Posterior cingulate gyrus (tissue), 11 donors: ENCODE measurements at regions not wholly inside any gene's neighbourhood (a gene's known extent, or its start where the extent isn't known, plus 50 kb on each side); places are given as distances from the start of the nearest gene placed in this dataset.

Experiments
- DNase-seq, 10 donors: peaks; one replicate each; pipeline versions ENCODE4 v3.0.0 to v3.0.0-alpha.2; 2020 to 2021; ENCODE audit warnings: mixed read lengths in 3 of 10
- intact Hi-C: fragments of 100-400 bp; cut with DNase I; formaldehyde crosslinking; loops from one replicate; pipeline ENCODE4 v1.15.1; 2023

- no peak for DNase-seq
- intact Hi-C loops, result no loop called here
Observed at GRCh38 chr1:184141361-184141880, 89.9 kb downstream of the TSEN15 start.

- peak in 6 of 10 donors; percentile 26 to 82 (median 38) for DNase-seq
- intact Hi-C loops, result no loop called here
Observed at GRCh38 chr1:184143449-184143848, 91.9 kb downstream of the TSEN15 start.

- intact Hi-C loops, result no loop called here
- peak in 3 of 10 donors; percentile 11 to 78 (median 67) for DNase-seq
Observed at GRCh38 chr1:184145083-184145482, 93.6 kb downstream of the TSEN15 start.

- intact Hi-C loops, result no loop called here
- peak in 4 of 10 donors; percentile 12 to 85 (median 46) for DNase-seq
Observed at GRCh38 chr1:184146202-184146601, 94.7 kb downstream of the TSEN15 start.

- DNase-seq, result peak in 4 of 10 donors; percentile 15 to 81 (median 36)
- intact Hi-C loops, result no loop called here
Observed at GRCh38 chr1:184150776-184151531, 99.4 kb downstream of the TSEN15 start.

GRCh38 chr1:184152434-184152898 lies 100.9 kb downstream of the TSEN15 start:
- DNase-seq, result peak in 1 of 10 donors; percentile 62
- intact Hi-C loops, result no loop called here

GRCh38 chr1:184152974-184153373 lies 101.4 kb downstream of the TSEN15 start:
- intact Hi-C loops, result no loop called here
- DNase-seq, result no peak

- intact Hi-C loops, result no loop called here
- no peak for DNase-seq
Observed at GRCh38 chr1:184153731-184154130, 102.2 kb downstream of the TSEN15 start.

GRCh38 chr1:184156521-184157393 lies 105.2 kb downstream of the TSEN15 start:
- intact Hi-C loops, result no loop called here
- DNase-seq, result no peak

- intact Hi-C loops, result no loop called here
- DNase-seq, result no peak
Observed at GRCh38 chr1:184157394-184157742, 105.8 kb downstream of the TSEN15 start.

- intact Hi-C loops, result no loop called here
- no peak for DNase-seq
Observed at GRCh38 chr1:184158896-184159681, 107.6 kb downstream of the TSEN15 start.

- intact Hi-C loops, result no loop called here
Observed at GRCh38 chr1:184160236-184160635, 108.7 kb downstream of the TSEN15 start.

GRCh38 chr1:184161071-184161698 lies 109.7 kb downstream of the TSEN15 start:
- intact Hi-C loops, result no loop called here
- DNase-seq, result no peak

More at GRCh38 chr1:184160236-184160635, 108.7 kb downstream of the TSEN15 start:
- no peak for DNase-seq

GRCh38 chr1:184162281-184162680 lies 110.8 kb downstream of the TSEN15 start:
- no peak for DNase-seq
- intact Hi-C loops, result no loop called here

- no peak for DNase-seq
- intact Hi-C loops, result no loop called here
Observed at GRCh38 chr1:184163674-184164465, 112.3 kb downstream of the TSEN15 start.

- DNase-seq, result no peak
- intact Hi-C loops, result no loop called here
Observed at GRCh38 chr1:184164536-184164935, 113.0 kb downstream of the TSEN15 start.

GRCh38 chr1:184166485-184166884 lies 115.0 kb downstream of the TSEN15 start:
- no peak for DNase-seq
- intact Hi-C loops, result no loop called here

- intact Hi-C loops, result no loop called here
- DNase-seq, result no peak
Observed at GRCh38 chr1:184167352-184167751, 115.8 kb downstream of the TSEN15 start.

- DNase-seq, result no peak
- intact Hi-C loops, result no loop called here
Observed at GRCh38 chr1:184170719-184171118, 119.2 kb downstream of the TSEN15 start.
